ENCODE measurements at regions not wholly inside any gene's neighbourhood (a gene's known extent, or its start where the extent isn't known, plus 50 kb on each side); places are given as distances from the start of the nearest gene placed in this dataset.

DNA sequence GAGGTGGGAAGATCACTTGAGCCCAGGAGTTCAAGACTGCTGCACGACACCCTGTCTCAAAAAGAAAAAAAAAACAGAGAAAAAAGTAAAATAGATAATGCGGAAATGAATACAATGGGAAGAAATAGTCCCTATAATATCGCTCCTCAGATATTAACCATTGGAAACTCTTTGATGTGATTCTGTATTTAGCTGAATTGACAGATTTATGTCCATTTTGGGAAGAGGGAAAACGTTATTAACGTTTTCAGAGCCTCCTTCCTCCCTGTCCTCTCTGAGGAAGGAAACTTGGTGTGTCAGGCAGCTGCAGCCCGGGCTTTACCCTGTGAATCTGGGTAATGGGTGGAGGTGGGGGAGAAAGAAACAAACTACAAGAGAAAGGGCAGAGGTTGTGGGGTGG, 61.6 kb upstream of the ECE1 start:
- CTCF ChIA-PET = no interaction called here
- no peaks in the 10 kb centered on the region for H3K9me3 Mint-ChIP-seq (ENCODE audit: low read depth, unreplicated experiment)

GRCh38 chr1:21350202-21350885, 60.1 kb upstream of the ECE1 start:
- TF ChIP-seq, protein P1, sequence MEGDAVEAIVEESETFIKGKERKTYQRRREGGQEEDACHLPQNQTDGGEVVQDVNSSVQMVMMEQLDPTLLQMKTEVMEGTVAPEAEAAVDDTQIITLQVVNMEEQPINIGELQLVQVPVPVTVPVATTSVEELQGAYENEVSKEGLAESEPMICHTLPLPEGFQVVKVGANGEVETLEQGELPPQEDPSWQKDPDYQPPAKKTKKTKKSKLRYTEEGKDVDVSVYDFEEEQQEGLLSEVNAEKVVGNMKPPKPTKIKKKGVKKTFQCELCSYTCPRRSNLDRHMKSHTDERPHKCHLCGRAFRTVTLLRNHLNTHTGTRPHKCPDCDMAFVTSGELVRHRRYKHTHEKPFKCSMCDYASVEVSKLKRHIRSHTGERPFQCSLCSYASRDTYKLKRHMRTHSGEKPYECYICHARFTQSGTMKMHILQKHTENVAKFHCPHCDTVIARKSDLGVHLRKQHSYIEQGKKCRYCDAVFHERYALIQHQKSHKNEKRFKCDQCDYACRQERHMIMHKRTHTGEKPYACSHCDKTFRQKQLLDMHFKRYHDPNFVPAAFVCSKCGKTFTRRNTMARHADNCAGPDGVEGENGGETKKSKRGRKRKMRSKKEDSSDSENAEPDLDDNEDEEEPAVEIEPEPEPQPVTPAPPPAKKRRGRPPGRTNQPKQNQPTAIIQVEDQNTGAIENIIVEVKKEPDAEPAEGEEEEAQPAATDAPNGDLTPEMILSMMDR (IDR thresholded peaks at IDR 0.05; ENCODE audit: unreplicated experiment) = no peak
- CTCF ChIA-PET = no interaction called here

More for the DNA sequence above, 61.6 kb upstream of the ECE1 start:
- Mint-ChIP-seq H3K27ac (ENCODE audit: unreplicated experiment) (no peak overlapping the region), H3K27me3 (ENCODE audit: unreplicated experiment) (no peaks in the 10 kb centered on the region), H3K4me1 (ENCODE audit: low read depth, unreplicated experiment) (peaks cover 9% of the 10 kb centered on the region), H3K36me3 (ENCODE audit: insufficient read depth, unreplicated experiment) (no peaks in the 10 kb centered on the region), H3K4me3 (ENCODE audit: low read depth, unreplicated experiment) (no peak overlapping the region)
- TF ChIP-seq, protein P1 (IDR thresholded peaks at IDR 0.05; ENCODE audit: unreplicated experiment) = no peak
- no TSS peak for BruUV-seq (replicated peaks)
- no peak for DNase-seq
- intact Hi-C loops (cut with micrococcal nuclease; ENCODE audit: unreplicated experiment) = no loop called here

GRCh38 chr1:21349693-21350092, 59.4 kb upstream of the ECE1 start:
- CTCF ChIA-PET = no interaction called here
- no peaks in the 10 kb centered on the region for H3K27me3 Mint-ChIP-seq (ENCODE audit: unreplicated experiment)
- H3K27ac Mint-ChIP-seq (ENCODE audit: unreplicated experiment) = no peak overlapping the region
- H3K36me3 Mint-ChIP-seq (ENCODE audit: insufficient read depth, unreplicated experiment) = no peaks in the 10 kb centered on the region
- TF ChIP-seq, protein P1 (IDR thresholded peaks at IDR 0.05; ENCODE audit: unreplicated experiment) = no peak
- peaks cover 6% of the 10 kb centered on the region for H3K4me1 Mint-ChIP-seq (ENCODE audit: low read depth, unreplicated experiment)
- no peak overlapping the region for H3K4me3 Mint-ChIP-seq (ENCODE audit: low read depth, unreplicated experiment)
- no peaks in the 10 kb centered on the region for H3K9me3 Mint-ChIP-seq (ENCODE audit: low read depth, unreplicated experiment)
- BruUV-seq (replicated peaks) = no TSS peak
- no peak for DNase-seq
- intact Hi-C loops (cut with micrococcal nuclease; ENCODE audit: unreplicated experiment) = no loop called here

More at GRCh38 chr1:21350202-21350885, 60.1 kb upstream of the ECE1 start:
- H3K9me3 Mint-ChIP-seq (ENCODE audit: low read depth, unreplicated experiment) = no peaks in the 10 kb centered on the region
- H3K36me3 Mint-ChIP-seq (ENCODE audit: insufficient read depth, unreplicated experiment) = no peaks in the 10 kb centered on the region
- no peak overlapping the region for H3K27ac Mint-ChIP-seq (ENCODE audit: unreplicated experiment)
- no peaks in the 10 kb centered on the region for H3K27me3 Mint-ChIP-seq (ENCODE audit: unreplicated experiment)
- H3K4me3 Mint-ChIP-seq (ENCODE audit: low read depth, unreplicated experiment) = no peak overlapping the region
- H3K4me1 Mint-ChIP-seq (ENCODE audit: low read depth, unreplicated experiment) = peaks cover 9% of the 10 kb centered on the region
- intact Hi-C loops (cut with micrococcal nuclease; ENCODE audit: unreplicated experiment) = no loop called here
- DNase-seq = no peak
- BruUV-seq (replicated peaks) = no TSS peak

DNA sequence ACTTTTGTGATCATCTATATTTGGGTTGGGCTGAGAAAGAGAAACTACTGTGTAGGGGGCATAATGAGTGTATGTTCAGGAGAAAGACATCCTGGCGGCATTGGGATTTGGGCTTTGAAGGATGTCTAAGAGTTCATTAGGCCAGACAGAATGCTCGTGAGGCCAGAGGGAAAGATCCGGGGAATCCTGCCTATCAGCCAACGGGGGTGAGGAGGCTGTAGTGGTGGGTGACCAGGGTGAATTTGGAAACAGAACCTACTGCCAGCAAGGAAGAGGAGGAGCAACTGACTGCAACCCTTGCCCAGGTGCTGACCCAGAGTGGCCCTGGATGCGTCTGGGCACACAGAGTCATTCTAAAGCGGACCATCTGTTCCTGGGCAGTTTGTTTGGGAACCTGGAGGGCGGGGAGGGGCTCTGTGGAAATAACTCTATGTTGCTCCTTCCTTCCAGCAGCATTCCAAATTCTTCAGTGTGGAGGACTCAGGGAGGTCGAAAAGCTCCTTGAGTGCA, 56.9 kb upstream of the ECE1 start:
- DNase-seq = no peak
- H3K27me3 Mint-ChIP-seq (ENCODE audit: unreplicated experiment) = no peaks in the 10 kb centered on the region
- intact Hi-C loops (cut with micrococcal nuclease; ENCODE audit: unreplicated experiment) = no loop called here
- H3K4me1 Mint-ChIP-seq (ENCODE audit: low read depth, unreplicated experiment) = peaks cover 17% of the 10 kb centered on the region
- H3K9me3 Mint-ChIP-seq (ENCODE audit: low read depth, unreplicated experiment) = no peaks in the 10 kb centered on the region
- TF ChIP-seq, protein P1 (IDR thresholded peaks at IDR 0.05; ENCODE audit: unreplicated experiment) = no peak
- BruUV-seq (replicated peaks) = no TSS peak
- no peaks in the 10 kb centered on the region for H3K36me3 Mint-ChIP-seq (ENCODE audit: insufficient read depth, unreplicated experiment)
- CTCF ChIA-PET = no interaction called here
- no peak overlapping the region for H3K4me3 Mint-ChIP-seq (ENCODE audit: low read depth, unreplicated experiment)
- no peak overlapping the region for H3K27ac Mint-ChIP-seq (ENCODE audit: unreplicated experiment)
